GM15510 (cell line): ENCODE measurements at regions not wholly inside any gene's neighbourhood (a gene's known extent, or its start where the extent isn't known, plus 50 kb on each side); places are given as distances from the start of the nearest gene placed in this dataset.

Experiments
- POLR2A ChIP-seq: IDR thresholded peaks from 3 replicates; pipeline ENCODE4 v1.6.1; 2011; ENCODE audit warnings: borderline replicate concordance; ENCODE audit not compliant: insufficient read length; ENCODE audit errors: extremely low read depth

GRCh38 chr5:34554641-34555040, 101.5 kb upstream of the RAI14 start:
- TF ChIP-seq POLR2A, result no peak

- no peak for TF ChIP-seq POLR2A
Observed at GRCh38 chr5:34555699-34556508, 100.2 kb upstream of the RAI14 start.

GRCh38 chr5:34556509-34556782, 99.7 kb upstream of the RAI14 start:
- TF ChIP-seq POLR2A, result no peak

DNA sequence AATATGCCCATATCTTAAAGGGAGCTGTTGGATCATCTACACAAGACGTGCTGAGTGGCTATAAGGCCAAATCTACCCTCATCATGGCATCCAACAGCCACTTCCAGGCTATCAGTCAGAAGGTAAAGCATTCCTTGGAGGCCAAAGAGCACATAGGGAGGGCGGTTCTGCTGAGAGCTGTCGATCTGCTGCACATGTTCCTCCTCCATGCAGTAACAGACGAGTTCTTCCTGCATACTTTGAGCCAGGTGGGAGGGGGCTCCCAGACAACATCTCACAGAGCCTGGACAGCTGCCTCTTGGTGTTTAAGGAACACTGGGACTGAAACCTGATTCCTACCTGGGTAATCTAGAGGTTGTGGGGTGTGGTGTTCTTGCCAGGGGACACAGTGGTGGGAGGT, 93.3 kb upstream of the RAI14 start:
- TF ChIP-seq POLR2A, result no peak

DNA sequence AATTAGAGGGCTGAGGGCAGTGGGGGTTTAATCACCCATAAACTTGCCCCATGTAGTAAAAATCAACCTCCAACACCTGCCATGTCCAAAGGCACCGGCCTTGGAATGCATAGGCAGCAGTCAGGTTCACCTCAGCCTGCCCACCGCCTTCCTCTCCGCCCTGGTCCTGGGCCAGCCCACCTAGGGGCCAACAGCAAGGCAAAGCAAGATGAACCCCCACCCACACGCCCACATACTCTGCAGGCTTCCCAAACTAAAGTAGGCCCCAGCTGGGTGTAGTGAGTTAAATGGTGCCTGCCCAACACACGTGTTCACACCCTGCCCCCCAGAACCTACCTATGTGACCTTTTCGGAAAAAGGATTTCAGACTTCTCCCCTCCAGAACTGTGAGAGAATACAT, 92.9 kb upstream of the RAI14 start:
- no peak for TF ChIP-seq POLR2A

DNA sequence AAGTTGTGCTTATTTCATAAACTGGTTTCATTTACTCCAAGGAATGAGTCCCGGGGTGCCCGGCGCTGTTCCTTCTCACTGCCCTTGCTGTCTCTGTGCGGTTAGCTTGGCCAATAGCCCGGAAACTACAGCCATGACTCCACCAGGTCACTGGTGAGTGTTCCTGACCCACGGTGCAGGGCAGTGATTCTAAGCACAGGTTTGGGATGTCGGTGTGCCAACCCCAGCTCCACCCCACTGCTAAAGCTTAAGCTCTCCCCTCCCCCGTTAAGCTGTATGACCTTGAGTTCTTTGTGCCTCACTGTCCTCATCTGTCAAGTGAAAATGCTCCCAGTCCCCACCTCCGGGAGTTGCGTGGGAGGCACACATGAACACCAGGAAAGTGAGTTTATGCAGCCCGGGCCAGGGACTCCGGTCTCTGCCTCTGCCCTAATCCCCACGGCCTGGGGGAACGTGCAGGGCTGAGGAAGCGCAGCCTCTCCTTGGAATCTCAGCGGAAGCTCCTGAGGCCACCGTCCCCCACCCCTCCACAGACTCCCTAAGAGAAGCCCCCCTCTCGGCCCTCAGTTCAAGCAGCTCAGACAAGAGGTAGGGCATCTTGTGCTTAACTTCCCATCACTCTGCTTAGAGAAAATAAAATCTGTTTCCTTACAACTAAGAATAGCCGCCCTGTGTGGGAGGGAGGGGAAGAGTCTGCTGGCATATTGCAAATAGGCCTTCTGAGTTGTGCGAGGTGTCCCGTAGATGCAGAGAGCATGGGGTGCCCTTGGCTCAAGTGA, 92.0 kb upstream of the RAI14 start:
- no peak for TF ChIP-seq POLR2A

DNA sequence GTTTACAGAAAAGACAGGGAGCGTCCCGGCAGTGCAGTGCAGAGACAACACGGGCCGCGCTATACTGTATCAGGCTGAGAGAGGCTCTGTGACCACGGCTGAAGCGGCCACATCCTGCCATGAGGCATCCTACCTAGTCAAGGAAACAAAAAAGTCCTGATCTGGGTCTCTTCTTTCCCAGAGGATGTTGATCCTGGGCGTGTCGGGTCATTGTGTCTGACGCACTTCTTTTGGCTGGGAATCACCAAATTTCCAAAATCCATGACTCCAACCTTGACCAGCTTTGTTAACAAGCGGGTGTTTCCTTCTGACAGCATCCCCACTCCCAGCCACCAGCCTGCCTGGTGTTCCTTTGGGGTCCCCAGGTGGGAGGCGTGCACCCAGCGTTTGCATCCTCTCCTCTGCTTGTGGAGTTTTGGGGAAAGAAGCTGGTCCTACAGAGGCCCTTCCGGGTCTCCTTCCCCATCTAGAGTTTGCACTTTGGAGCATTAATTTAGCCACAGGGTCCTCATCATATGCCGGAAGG, 91.4 kb upstream of the RAI14 start:
- no peak for TF ChIP-seq POLR2A

DNA sequence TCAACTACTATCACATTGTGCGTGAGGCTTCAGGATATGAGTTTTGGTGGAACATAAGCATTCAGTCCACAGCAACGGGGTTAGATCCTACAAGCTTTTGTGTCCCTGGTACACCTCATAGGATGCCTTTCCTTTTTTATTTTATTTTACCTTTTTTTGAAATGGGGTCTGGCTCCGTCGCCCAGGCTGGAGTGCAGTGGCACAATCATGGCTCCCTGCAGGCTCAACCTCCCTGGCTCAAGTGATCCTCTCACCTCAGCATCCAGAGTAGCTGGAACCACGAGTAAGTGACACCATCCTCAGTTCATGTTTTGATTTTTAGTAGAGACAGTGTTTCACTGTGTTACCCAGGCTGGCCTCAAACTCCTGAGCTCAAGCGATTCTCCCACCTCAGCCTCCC, 86.0 kb upstream of the RAI14 start:
- TF ChIP-seq POLR2A, result no peak

DNA sequence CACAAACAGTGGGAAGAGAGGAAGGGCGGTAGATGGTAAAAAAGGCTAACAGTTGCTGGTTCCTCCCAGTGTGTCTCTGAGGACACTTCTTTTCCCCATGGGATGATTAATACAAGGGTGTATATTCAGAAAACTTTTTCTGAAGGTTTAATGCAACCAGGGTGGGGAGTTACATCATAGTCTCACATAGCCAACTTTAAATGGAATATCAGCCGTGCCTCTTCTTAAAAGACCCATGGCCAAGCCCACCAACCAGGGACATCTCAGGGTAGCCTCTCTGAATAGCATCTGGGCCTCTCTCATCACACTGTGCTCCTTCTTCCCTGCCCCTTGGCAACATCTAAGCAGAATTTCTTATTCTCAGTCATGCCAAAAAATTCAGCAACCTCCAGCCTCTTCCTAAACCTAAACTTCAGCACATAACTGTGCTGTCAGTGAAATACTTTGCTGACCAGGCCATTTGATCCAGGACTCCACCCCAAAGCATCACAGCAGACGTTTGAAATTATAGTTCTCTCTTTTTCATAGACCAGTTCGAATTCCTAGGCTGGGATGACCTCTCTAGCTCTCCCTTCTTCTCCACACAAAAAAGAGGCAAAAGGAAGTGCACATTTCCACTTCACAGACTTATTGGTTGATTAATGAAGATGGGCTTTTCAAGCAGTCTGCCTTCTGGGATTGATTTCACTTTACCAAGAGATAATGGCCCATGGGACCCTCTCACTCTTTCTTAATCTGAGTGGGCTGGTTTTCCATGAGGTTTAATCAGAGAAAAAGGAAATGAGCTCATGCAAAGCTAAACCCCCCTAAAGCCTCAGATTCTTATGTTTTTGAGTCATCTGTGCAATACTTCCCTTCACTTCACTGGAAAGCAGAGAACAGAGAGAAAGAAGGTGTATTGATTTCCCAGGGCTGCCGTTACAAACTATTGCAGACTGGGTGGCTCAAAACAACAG, 85.1 kb upstream of the RAI14 start:
- no peak for TF ChIP-seq POLR2A

- TF ChIP-seq POLR2A, result no peak
Observed at GRCh38 chr5:34571677-34572041, 84.5 kb upstream of the RAI14 start.

DNA sequence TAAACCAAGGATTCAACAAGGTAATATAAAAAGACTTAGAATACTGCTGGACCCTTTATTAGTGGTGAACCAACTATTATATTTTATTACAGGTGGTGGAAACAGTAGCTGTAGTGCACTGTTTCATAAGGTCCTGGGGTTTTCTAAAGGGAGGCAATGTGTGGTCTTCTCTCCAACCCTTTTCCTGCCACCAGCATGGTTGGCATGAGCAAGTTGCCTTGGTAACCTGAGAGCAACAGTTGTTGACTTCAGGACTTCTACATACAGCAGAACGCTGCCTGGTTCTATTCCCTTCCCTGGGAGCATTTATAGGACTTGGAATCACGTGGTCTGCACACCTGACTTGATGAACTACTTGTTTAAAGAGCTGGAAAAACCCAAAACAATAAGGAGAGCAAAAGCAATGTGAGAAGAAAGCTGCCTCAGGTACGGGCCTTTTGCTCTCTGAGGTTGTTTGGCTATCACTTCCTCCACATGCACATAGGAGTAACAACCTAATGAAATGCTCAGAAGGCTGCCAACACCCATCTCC, 81.1 kb upstream of the RAI14 start:
- TF ChIP-seq POLR2A, result no peak

DNA sequence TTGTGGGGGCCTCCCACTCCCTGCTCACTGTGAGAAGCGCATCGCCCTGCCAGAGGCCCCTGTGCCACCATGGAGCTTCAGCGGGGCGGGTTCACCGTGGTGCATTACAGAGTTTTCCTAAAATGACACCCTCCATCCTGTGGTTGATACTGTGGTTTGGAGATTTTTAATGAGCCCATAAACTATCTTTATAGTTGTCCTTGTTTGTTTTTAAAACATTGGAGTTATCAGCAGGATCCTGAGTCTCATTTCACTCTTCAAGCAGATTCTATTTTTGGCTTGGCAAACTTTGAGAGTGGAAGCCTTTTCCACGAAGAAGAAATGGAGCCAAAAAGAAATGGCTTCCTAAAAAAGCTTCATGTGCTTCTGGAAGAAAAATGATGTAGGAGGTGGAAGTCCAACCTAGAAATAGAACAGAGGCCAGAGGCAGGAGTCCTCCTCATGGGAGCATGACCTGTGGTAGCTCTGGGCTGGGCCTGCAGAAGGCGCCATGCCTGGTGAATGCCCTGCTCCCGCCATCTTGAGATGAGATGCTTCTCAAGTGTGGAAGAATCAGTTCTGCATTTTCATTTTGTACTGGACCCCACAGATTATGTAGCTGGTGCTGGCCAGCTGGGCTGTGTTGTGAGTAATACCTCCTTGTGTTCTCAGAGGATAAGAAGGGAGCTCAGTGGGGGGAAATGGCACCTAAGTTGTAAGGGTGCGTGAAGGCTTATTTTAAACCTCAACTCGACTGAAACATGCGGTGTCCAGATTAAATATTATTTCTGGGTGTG, 79.0 kb upstream of the RAI14 start:
- TF ChIP-seq POLR2A, result no peak

DNA sequence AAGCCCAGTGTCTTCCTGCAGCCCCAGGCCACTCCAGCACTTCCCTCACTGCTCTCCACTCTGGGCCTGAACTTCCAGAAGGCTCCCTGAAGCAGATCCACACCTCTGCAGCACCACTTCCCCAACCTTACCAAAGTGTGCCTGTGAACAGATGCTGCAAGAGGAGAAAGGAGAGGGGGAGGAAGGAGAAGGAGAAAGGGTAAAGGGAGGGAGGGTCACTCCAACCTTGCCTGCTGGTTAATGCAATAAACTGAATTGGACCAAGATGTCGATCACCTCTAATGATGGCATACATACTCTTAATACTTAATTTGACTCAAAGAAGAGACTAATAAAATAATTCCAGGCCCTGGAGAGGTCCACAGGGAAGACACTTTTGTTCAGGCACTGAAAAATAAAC, 77.2 kb upstream of the RAI14 start:
- TF ChIP-seq POLR2A, result no peak

GRCh38 chr5:34580983-34581382, 75.1 kb upstream of the RAI14 start:
- no peak for TF ChIP-seq POLR2A
